Adrenal gland (tissue), 5 donors: ENCODE measurements at regions not wholly inside any gene's neighbourhood (a gene's known extent, or its start where the extent isn't known, plus 50 kb on each side); places are given as distances from the start of the nearest gene placed in this dataset.

ENCODE experiments used
- CTCF ChIP-seq, 6 experiments: fragments of 450-650 bp in 4 of 6; fragments of 200-600 bp in 2 of 6; sonication (generic) in 1 of 6; IDR thresholded peaks; 1 replicate in 5 of 6; 2 replicates in 1 of 6; pipeline versions ENCODE4 v1.5.1 to v1.8.0; 2016 to 2021; ENCODE audit warnings: antibody characterized with exemption in 6 of 6, mild to moderate bottlenecking in 2 of 6, moderate library complexity in 1 of 6
- POLR2A ChIP-seq, 2 donors: fragments of 450-650 bp; IDR thresholded peaks; one replicate each; pipeline ENCODE4 v1.6.1; 2017; ENCODE audit warnings: antibody characterized with exemption in 2 of 2, mild to moderate bottlenecking in 2 of 2, moderate library complexity in 1 of 2
- donor health status: DM: no; HTN: no; CAD: no.

- TF ChIP-seq POLR2A (IDR thresholded peaks at IDR 0.05): no peak
- TF ChIP-seq CTCF (IDR thresholded peaks at IDR 0.05): no peak
Observed at GRCh38 chr5:155258161-155258560, 244.6 kb downstream of the KIF4B start.
